CD4-positive, alpha-beta T cell treated with Interleukin-21 for 1 hour (primary cell): ENCODE measurements at regions not wholly inside any gene's neighbourhood (a gene's known extent, or its start where the extent isn't known, plus 50 kb on each side); places are given as distances from the start of the nearest gene placed in this dataset.

Experiments
- DNase-seq: peaks from one replicate; pipeline ENCODE4 v3.0.0-alpha.2; 2020

DNA sequence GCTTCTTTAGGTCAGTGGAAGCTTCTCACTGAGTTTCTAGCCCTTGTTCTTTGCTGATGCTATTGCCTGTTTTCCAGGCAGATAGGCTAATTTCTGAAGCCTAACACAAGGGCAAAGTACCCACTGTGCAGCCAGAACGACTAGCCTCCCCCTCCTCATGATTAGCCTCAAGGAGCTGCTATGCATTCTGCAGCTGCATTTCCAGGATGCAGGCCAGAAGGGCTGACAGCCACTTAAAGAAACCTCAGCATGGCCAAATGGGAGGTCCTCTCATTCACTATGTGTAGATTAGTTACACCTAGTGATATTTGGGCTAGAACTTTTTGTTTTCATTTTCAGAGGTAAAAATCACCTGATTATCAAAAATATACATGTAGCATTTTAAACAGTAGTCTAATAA lies 216.0 kb downstream of the RAD51AP2 start:
- DNase-seq, result no peak

DNA sequence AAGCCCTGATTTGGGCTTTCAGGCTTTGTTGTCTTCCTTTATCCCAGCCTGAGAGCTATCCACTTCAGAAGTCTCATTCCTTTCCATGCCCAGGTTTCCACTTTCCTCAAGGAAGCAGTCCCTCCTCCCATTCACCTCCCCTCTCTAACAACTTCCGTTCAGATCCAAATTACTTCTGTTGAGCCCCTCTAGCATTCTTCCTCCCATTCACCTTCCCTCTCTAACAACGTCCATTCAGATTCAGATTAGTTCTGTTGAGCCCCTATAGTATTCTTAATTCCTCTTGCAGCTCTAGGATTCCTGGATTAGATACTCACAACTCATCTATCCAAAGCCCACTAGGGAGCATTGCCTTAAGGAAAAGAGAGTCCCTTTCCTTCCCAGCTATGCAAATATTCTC lies 216.8 kb downstream of the RAD51AP2 start:
- DNase-seq, result no peak

DNA sequence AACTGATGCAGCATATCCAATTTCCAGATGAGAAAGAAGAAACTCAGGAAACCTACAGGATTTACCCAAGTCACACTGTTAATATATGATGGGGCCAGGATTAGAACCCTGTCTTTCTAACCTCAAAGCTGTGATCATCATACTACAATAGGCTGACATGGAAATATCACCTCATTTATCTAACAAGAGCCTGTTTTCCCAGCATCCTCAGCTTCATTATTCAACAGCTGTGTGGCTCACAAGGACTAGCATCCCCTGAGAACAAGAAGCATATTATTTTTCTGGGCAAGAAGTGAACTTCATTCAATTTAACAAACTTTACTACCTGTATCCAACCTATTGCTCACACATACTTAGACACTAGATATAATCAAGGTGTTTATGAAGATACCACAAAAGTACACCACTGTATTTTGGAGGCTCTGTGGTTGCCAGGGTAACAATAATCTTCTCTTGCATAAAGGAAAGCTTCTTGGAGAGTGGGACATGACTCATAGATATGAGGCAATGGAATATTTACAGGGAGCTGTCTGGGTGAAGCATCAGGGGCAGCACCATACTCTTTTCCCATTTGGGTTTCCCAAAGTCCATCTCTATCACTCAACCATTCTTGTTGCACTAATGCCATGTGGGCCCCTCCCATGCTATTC lies 218.2 kb downstream of the RAD51AP2 start:
- no peak for DNase-seq

DNA sequence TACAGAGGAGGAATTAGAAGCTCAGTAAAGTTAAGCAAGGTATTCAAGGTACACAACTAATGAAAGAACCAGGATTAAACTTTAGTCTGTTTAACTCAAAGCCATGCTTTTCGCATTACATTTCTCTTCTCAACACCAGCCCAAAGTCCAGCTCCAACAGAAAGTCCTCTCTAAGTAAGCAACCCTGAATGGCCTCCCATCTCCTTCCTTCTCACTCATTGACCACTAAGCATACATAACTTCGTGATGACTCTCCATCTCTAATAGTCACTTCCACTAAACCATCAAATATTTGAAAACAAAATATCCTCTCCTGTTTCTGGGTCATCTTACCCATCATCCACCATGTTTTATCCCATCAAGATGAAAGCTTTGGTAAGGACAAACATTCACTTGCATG lies 219.8 kb downstream of the RAD51AP2 start:
- no peak for DNase-seq

DNA sequence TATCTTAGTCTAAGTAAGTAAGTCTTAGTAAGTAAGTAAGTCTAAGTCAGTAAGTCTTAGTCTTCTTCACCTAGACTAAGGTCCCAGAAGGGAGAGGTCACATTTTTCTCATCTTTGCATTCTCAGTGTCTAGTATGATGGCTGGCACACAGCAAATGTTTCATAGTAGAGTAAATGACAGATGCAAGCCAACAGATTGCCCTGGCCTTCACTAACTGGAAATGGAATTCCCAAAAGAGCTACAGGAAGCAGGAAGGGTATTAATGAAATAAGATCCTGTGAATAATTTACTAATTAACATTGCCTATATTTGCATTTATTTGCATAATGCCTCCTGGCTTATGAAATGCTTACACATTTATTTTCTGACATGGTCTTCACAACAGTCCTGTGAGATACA lies 221.6 kb downstream of the RAD51AP2 start:
- DNase-seq, result no peak

DNA sequence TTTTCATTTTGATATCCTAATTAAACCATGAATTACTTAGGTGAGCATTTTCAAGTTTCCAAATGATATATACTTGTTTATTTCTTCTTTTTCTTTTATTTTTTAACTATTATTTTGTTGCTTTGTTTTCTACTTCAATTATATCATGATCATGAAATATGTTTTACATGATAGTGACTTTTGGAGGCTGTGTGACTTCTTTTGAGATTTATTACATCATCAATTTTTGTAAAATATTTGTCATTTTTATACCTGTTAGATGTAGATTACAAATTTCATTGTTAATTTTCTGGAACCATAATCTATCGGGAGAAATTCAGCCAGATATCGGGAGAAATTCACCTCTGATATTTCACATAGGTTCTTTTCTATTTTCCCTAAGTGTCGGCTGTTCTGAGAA lies 228.6 kb downstream of the RAD51AP2 start:
- no peak for DNase-seq

DNA sequence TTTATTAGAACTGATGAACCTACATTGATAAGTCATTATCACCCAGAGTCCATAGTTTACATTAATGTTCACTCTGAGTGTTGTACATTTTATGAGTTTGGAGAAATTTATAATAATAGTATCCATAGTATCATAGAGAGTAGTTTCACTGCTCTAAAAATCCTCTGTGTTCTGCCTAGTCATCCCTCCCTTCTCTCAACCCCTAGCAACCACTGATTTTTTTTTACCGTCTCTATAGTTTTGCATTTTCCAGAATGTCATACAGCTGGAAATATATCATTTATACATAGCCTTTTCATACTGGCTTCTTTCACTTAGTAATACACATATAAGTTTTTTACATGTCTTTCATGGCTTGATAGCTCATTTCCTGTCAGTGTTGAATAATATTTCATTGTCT lies 231.1 kb downstream of the RAD51AP2 start:
- no peak for DNase-seq

DNA sequence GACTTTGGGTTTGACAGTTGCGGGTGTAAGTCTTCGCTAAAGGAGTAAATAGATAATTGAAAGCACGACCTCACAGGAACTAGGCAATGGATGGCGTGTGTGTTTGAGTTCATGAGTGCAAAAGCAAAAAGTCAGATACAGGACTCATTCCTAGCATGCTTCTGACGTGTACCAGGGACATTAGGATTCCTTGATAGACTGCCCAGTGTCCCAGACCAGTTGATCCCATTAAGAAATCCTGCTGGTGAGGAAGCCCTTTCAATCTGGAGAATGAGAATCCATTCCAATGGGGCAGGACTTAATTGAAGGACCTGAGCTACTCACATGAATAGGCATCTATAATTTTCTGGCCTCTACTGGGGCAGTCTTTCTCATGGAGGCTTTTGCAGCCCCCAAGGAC lies 235.4 kb downstream of the RAD51AP2 start:
- DNase-seq, result no peak

DNA sequence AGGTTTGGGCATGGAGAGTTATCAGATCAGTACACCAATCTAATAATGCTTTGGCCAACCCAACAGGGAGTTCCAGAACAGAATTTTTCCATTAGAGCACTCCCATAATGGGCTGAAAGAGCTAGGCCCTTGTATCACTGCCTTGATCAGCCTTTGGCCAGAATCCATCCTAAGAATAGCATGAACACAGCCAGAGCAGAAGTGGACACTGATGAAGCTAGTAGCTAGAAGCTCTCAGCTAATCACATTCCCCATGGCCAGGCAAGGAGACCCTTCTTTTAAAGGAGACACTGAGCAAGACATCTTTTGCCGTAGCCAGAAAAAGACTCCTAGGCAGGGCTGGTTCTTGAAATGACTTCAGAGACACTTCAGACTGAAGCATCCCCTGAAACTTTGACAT lies 236.0 kb downstream of the RAD51AP2 start:
- DNase-seq, result no peak

DNA sequence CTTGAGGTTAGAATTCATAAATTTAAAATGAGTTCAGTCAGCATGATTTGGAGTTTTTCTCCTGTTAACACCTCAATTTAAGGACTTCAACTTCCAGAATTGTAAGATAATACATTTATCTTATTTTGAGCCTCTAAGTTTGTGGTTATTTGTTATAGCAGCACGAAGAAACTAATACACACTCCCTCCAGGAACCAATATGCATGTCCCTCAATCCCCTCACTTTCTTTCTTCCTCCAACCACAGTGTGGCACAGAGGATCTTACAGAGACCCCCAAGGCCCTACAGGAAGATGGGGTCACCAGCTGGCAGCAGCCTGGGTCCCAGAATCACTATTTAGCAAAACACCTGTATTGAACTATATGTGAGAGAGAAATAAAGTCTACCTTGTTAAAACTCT lies 242.0 kb downstream of the RAD51AP2 start:
- no peak for DNase-seq

DNA sequence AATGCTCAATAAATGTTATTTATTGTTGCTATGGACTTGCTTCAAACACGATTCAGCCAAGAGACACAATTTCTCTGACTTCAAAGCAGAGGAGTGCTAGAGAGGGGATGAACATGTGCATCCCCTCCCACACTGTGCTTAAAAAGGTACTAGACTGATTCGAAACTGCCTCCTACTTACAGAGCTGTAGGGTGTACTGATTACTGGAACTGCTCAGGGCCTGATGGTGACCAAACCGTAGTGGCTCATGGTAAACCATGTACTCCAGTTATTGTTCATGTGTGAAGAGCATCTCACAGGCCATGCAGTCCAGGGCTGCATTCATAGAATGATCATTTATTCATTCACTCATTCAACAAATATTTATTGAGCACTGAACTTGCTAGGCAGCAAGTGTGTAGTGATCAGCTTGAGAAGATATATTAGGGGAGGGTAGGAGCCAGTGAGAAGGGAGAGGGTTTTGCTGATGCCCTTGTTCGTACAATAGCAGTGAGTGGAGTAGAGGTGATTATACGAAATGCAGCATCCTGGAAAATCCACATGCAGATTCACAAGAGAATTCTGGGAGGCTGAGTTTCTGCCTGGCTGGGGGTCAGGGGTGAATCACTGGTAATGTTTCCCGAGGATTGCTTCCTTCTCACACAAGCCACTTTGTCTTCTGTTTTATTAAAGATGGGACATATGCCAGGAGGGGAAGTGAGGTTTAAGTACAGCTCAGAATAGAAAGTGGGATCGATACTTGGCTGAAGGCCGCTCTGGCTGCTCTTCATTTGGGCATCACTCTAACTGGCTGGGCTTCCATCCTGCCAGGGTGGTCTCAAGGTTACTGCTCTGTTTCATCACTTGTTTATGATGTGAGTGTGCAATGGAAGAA lies 245.4 kb downstream of the RAD51AP2 start:
- DNase-seq, result no peak

DNA sequence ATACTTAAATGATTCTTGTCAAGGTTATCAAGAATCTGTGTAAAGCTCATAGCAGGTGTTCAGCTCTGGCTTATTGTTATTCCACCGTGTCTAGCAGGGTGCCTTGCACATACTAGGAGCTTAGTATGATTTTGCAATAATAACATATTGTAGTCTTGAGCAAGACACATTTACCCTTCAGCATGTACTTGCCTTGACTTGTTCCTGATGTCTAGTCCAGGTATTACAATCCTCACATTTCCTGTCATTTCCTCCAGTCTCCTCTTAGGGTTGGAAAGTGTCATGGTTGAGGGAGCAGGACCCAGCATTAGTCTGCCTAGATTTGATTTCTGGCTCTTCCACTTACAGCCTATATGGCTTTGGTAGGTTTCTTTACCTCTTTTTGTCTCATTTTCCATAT lies 246.1 kb downstream of the RAD51AP2 start:
- DNase-seq, result no peak

DNA sequence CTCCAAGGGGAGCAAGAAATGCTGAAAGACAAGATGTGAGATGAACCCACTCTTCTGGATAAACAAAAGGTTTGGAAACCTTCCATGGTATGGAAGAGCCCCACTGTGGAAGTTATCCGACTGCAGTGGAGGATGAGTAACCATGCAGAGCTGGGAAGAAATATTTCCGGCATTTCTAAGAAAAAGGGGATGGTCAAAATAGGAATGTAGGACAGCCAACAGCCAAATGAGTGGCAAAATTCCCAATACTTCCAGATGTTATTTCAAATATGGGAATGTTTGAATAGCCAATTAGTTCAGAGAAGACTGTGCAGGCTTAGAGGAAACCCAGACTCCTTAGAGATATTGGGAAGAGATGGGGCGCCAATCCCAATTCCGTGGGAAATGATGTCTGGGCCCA lies 246.8 kb downstream of the RAD51AP2 start:
- no peak for DNase-seq

DNA sequence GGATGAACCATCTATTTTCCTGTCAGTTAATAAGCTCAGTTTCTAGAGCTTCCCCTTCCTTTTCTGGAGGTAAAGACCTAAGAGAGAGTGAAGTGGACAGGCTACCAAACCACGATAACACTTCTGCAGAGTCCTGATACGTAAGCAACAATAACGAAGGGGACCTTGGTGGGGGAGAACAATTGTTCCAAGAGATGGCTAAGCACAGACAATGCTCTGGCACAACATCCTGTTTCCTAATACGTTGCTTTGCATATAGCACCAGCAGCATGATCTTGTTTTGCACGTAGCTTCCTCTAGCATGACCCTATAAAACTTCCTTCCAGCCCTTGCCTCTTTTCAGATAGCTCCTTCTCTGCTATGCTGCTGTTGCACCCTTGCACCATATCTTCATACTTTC lies 247.3 kb downstream of the RAD51AP2 start:
- no peak for DNase-seq

DNA sequence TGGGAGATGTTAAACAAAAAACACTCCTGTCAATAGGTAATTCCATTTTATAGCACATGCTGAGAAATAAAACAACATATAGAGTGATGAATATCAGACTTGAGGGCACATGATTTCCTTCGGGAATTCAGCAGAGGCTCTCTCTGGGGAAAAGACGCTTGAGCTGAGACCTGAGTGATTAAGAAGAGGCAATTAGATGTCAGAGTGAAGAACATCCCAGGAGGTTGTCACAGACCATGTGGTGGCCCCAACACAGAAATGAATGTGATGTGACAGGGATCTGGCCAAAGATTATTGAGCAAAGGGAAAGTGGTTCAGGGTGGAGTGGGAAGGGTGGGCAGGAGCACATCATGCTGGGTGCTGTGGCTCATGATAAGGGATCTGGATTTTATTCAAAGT lies 254.7 kb downstream of the RAD51AP2 start:
- no peak for DNase-seq

DNA sequence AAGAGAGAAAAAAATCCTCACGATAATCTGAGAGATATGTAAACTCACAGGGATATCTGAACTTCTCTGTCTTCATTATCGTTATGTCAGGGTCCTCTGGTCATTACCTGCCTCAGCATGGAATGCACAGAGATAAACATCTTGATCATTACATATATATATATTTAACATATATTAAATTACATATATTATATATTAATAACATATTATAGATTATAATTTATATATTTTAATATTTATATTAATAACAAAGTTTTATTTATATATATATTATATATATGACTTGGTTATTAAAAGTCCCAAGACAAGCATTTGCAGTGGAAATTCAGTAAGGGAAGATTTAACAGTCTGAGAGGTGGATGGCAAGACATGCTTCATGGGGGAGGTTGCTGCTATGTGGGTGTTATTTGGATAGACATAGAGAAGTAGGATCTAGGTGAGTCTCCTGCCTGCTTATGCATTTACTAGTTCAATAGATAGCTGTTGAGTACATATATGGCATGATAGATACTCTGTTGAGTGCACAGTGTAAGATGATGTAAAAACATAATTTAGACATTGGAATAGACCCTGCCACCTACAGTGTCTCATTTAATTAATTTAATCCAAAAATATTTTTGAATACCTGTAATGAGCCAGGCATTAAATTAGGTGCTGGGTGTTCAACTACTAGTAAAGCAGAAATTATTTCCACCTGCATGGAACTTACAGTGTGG lies 255.2 kb downstream of the RAD51AP2 start:
- no peak for DNase-seq

DNA sequence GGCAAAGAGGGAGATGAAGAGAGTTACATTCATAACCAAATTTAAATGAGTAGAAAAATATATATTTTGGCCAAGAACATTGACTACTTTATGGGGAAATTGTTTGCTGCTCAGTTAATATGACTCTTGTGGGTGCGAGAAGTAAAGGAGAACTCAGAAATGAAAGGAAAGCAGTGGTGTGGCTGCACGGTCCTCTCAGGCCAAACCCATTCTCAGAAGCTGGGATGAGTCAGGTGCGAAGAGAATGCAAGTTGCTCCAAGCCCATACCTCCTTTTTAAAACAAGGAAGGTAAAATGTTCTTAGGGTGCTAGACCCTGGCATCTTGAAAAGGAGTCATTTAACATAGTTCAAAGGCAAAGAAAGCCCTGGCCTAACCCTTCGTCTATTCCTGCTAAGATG lies 258.6 kb downstream of the RAD51AP2 start:
- no peak for DNase-seq

DNA sequence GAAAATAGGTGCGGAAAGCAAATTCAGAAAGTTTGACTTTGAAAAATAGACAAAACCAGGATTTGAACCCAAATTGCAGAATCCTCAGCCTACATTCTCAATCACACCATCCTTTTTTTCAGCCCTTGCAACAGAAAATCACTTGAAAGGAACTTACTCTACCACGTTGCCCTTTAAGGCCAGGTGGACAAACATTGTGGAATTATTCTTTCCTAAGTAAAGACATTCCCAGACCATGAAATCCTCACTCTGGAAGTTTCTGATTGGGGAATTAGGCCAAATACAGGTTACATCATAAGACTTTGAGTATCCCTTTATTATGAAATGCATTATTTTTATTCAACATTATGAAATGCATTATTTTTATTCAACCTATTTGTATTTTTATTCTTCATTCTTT lies 259.4 kb downstream of the RAD51AP2 start:
- no peak for DNase-seq

DNA sequence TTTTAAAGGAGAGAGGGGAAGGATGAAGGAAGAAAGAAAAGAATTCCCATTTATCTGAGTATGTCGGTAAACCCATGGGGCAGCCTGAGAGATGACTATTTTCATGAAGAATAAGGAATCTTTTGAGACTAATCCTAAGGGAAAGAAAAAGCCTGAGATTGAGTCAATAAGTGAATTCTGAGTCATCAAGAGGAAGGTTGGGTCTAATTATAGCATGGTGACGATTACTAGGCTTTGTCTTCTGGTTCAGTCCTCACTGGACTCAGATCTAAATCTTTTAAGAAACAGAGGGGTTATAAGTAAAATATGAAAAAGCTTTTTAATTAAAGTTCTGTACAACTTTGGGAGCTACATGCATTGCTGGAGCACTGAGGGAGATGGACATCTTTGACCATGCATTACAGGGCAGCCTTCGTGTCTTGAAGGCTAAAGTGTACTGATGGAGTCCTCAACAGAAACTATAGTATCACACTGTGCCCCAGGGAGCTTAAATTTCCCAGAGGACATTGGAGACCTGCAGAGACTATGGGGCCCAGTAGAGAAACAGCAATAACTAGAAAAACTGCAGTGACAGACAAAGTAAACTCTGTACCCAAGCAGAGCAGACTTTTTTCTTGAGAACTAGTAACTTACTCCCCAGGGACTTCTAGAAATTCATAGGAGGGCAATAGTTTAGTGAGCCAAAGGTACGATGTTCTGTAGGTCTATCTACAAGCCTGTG lies 260.9 kb downstream of the RAD51AP2 start:
- no peak for DNase-seq

DNA sequence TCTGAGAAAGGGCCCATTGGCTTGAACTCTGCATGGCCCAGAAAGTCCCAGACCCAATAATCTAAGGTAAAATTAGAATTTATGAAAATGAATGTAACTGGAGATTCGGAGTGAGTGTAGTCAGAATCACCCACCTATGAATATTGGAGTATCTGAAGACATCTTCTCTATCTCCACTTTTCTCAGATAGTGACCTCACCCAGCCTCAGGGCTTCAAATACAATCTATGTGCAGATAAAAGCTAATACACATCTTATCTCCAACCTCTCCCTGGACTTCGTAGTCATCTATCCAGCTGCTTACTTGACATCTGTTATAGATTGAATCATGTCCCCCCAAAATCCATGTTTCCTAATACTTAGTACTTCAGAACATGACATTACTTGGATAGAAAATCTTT lies 263.2 kb downstream of the RAD51AP2 start:
- DNase-seq, result no peak

DNA sequence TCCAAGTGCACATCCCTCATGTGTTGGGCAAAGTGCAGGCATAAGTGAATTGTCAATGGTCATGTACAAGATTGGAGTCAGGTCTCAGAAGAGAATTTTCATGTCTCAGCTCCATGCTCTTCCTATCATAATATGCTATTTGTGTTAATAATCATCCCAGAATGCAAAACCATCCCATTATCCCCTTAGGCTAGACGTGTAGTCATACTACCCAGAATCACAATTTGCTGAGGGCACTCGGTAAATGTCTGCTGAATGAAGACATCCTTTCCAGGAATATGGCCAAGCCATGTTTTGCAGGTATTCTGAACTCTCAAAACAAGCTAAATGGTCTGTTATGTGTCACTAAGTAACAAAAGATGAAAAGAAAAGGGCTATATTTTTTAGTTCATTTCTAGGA lies 263.8 kb downstream of the RAD51AP2 start:
- DNase-seq, result no peak

DNA sequence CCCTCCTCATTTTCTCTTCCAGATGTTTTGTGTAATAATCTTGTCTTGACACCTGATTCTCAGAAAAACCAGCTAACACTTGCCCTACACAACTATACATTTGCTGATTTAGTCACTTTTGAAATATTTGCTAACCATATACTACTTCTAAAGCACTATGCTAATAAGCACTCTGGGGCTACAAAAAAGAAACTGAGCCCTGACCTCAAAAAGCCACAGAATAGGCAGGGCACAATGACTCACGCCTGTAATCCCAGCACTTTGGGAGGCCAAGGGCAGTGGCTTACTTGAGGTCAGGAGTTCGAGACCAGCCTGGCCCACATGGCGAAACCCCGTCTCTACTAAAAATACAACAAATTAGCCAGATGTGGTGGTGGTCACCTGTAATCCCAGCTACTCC lies 266.0 kb downstream of the RAD51AP2 start:
- DNase-seq, result no peak

DNA sequence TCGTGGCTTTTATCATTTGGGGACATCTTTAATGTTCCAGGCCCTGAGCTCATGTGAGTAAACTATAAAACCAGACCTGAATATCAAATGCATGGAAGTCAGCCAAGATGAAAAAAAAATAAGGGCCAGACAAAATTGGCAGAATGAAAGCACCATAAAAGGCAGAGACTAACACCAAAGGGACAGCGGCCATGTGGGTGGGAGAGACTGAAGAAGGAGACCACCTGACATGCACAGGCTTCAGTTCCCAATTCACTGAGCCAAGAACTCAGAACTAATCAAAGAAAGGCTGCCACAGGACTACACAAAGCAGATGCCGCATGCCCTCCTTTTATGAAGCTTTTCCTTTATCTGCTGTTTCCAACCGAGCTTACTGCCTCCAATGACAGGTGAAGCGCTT lies 267.1 kb downstream of the RAD51AP2 start:
- DNase-seq, result no peak
